CD4-positive, alpha-beta T cell (primary cell): ENCODE measurements at regions not wholly inside any gene's neighbourhood (a gene's known extent, or its start where the extent isn't known, plus 50 kb on each side); places are given as distances from the start of the nearest gene placed in this dataset.

ENCODE experiments used
- ATAC-seq: fragments of 200-7000 bp; cut with Tn5 transposase; one replicate; pipeline ENCODE4 v1.10.0; 2022; ENCODE audit warnings: mild to moderate bottlenecking; ENCODE audit not compliant: poor library complexity
- CTCF ChIA-PET: fragments of 350-600 bp; sonication (Branson Sonifier 250); formaldehyde crosslinking; loops from one replicate; lab custom pipeline; 2021; ENCODE audit warnings: antibody characterized with exemption, inconsistent platforms; lab: Charles Lee
- POLR2A ChIA-PET: fragments of 350-600 bp; sonication (Branson Sonifier 250); formaldehyde crosslinking; loops from one replicate; lab custom pipeline; 2021; ENCODE audit warnings: antibody characterized with exemption, inconsistent platforms; lab: Charles Lee
- DNase-seq, 14 experiments: peaks; one replicate each; pipeline ENCODE4 v3.0.0-alpha.2; 2013 to 2020; ENCODE audit warnings: mixed read lengths in 2 of 14
- H3K27ac ChIP-seq, 2 donors: one replicate each; pipeline versions ENCODE4 v1.5.1 to v1.7.0; 2013; ENCODE audit warnings: low read length in 2 of 2, low read depth in 1 of 2, mild to moderate bottlenecking in 1 of 2
- H3K27me3 ChIP-seq, 2 experiments: 1 replicate in 1 of 2; 2 replicates in 1 of 2; pipeline versions ENCODE4 v1.6.1 to v1.7.0; 2013; ENCODE audit warnings: low read length in 2 of 2, control low read depth in 1 of 2, mild to moderate bottlenecking in 1 of 2, moderate library complexity in 1 of 2; ENCODE audit not compliant: insufficient read depth in 2 of 2, control insufficient read depth in 1 of 2
- H3K36me3 ChIP-seq: one replicate; pipeline ENCODE4 v1.6.1; 2013; ENCODE audit warnings: low read length, control low read depth; ENCODE audit not compliant: insufficient read depth
- H3K4me1 ChIP-seq: one replicate; pipeline ENCODE4 v1.6.1; 2013; ENCODE audit warnings: low read length, control low read depth; ENCODE audit not compliant: insufficient read depth
- H3K4me3 ChIP-seq: one replicate; pipeline ENCODE4 v1.5.1; 2013; ENCODE audit warnings: mild to moderate bottlenecking, low read length, moderate library complexity
- H3K9me3 ChIP-seq, 2 experiments: 1 replicate in 1 of 2; 2 replicates in 1 of 2; pipeline versions ENCODE4 v1.6.1 to v1.7.0; 2013; ENCODE audit warnings: low read length in 2 of 2, mild to moderate bottlenecking in 2 of 2, control low read depth in 1 of 2, moderate library complexity in 1 of 2; ENCODE audit not compliant: control insufficient read depth in 1 of 2, insufficient read depth in 1 of 2
- H3K27ac Mint-ChIP-seq: one replicate; pipeline ENCODE4 v1.8.0; 2020; ENCODE audit warnings: mixed read lengths
- H3K27me3 Mint-ChIP-seq: one replicate; pipeline ENCODE4 v1.8.0; 2021; ENCODE audit warnings: mixed read lengths
- H3K36me3 Mint-ChIP-seq: one replicate; pipeline ENCODE4 v1.8.0; 2021; ENCODE audit warnings: low read depth, mixed read lengths
- H3K4me1 Mint-ChIP-seq: one replicate; pipeline ENCODE4 v1.8.0; 2021; ENCODE audit warnings: low read depth, mixed read lengths
- H3K4me3 Mint-ChIP-seq: one replicate; pipeline ENCODE4 v1.8.0; 2020; ENCODE audit warnings: mild to moderate bottlenecking, mixed read lengths
- H3K9me3 Mint-ChIP-seq: one replicate; pipeline ENCODE4 v1.8.0; 2020; ENCODE audit warnings: mixed read lengths
- intact Hi-C, 2 experiments: fragments of 100-400 bp; cut with DNase I in 1 of 2; cut with micrococcal nuclease in 1 of 2; formaldehyde crosslinking; loops; one replicate each; pipeline versions ENCODE4 v1.15.1 to v1.9.0; 2023 to 2025; cut with DNase I, micrococcal nuclease
- TF ChIP-seq, protein P1 (sequence below): fragments of 200-600 bp; IDR thresholded peaks from one replicate; pipeline ENCODE4 v1.8.0; 2022; ENCODE audit warnings: antibody characterized with exemption, mild to moderate bottlenecking

DNA sequence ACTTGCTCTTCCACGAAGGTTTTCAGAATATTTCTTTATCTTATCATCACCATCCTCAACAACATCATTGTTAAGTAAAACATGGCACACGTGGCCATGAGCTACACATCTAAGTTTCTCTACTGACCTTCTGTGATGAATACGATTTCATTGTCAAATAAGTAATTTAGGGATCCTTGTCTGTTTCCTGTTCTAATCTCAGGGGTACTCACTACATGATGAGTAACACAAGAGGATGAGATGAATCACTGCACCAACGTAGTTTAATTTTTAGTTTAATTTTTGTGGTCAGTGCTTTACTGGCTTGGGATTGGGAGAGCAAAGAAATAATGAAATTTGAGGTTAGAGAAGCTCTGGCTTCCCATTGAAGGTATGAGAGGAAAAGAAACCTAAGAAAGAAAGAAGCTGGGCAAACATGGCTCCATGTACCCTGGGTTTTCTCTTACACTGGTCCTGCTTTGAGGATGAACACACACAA, 461.9 kb upstream of the KLF6 start:
- H3K9me3 ChIP-seq, result no peaks in the 10 kb centered on the region
- intact Hi-C loops, result no loop called here
- ATAC-seq, result no peak
- H3K27me3 Mint-ChIP-seq, result no peaks in the 10 kb centered on the region
- TF ChIP-seq, protein P1, sequence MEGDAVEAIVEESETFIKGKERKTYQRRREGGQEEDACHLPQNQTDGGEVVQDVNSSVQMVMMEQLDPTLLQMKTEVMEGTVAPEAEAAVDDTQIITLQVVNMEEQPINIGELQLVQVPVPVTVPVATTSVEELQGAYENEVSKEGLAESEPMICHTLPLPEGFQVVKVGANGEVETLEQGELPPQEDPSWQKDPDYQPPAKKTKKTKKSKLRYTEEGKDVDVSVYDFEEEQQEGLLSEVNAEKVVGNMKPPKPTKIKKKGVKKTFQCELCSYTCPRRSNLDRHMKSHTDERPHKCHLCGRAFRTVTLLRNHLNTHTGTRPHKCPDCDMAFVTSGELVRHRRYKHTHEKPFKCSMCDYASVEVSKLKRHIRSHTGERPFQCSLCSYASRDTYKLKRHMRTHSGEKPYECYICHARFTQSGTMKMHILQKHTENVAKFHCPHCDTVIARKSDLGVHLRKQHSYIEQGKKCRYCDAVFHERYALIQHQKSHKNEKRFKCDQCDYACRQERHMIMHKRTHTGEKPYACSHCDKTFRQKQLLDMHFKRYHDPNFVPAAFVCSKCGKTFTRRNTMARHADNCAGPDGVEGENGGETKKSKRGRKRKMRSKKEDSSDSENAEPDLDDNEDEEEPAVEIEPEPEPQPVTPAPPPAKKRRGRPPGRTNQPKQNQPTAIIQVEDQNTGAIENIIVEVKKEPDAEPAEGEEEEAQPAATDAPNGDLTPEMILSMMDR, result no peak
- no peak overlapping the region for H3K4me3 Mint-ChIP-seq
- no peak overlapping the region for H3K27ac ChIP-seq
- no peaks in the 10 kb centered on the region for H3K36me3 Mint-ChIP-seq
- no peaks in the 10 kb centered on the region for H3K36me3 ChIP-seq
- no peak overlapping the region for H3K27ac Mint-ChIP-seq
- ChIA-PET POLR2A (no interaction called here), CTCF (no interaction called here)
- no peaks in the 10 kb centered on the region for H3K4me1 ChIP-seq
- H3K9me3 Mint-ChIP-seq, result no peaks in the 10 kb centered on the region
- H3K27me3 ChIP-seq, result peaks cover 0 to 3% of the 10 kb centered on the region in 2 experiments
- H3K4me3 ChIP-seq, result no peak overlapping the region
- DNase-seq, result no peak
- peaks cover 12% of the 10 kb centered on the region for H3K4me1 Mint-ChIP-seq

DNA sequence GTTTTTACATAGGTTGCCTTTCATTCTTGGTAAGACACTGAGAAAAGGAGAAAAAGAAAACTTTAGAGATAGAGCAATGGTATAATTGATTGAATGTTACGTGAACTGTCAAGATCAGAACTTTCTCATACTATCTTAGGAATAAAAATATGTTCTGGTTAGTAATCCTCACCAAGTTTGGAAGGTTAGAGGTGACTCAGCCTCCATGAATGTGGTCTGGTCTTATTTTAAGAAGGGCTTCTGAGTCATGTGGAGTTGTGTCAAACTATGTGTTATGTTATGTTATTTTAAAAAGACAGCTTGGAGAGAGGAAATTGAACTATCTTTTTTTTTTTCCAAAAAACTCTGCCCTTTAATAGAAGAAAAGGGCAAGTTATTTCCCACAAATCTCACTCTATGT, 458.6 kb upstream of the KLF6 start:
- CTCF ChIA-PET, result interaction anchor here (1.4 kb wide), 1 partner anchor 11 kb away, joined by 3 read pairs; no protein-coding TSS in a partner anchor
- POLR2A ChIA-PET, result interaction anchor here (0.7 kb wide), 1 partner anchor 19 kb away, joined by 3 read pairs; no protein-coding TSS in a partner anchor
- no peak overlapping the region for H3K4me3 ChIP-seq
- H3K9me3 ChIP-seq, result no peaks in the 10 kb centered on the region
- no peaks in the 10 kb centered on the region for H3K27me3 Mint-ChIP-seq
- ATAC-seq (no peak), DNase-seq (no peak)
- H3K36me3 Mint-ChIP-seq, result no peaks in the 10 kb centered on the region
- TF ChIP-seq, protein P1, result no peak
- intact Hi-C loops, result no loop called here
- peaks cover 12% of the 10 kb centered on the region for H3K4me1 Mint-ChIP-seq
- H3K4me1 ChIP-seq, result no peaks in the 10 kb centered on the region
- no peak overlapping the region for H3K27ac ChIP-seq
- H3K4me3 Mint-ChIP-seq, result no peak overlapping the region
- H3K27me3 ChIP-seq, result no peaks in the 10 kb centered on the region
- no peaks in the 10 kb centered on the region for H3K9me3 Mint-ChIP-seq
- H3K27ac Mint-ChIP-seq, result no peak overlapping the region
- H3K36me3 ChIP-seq, result no peaks in the 10 kb centered on the region

DNA sequence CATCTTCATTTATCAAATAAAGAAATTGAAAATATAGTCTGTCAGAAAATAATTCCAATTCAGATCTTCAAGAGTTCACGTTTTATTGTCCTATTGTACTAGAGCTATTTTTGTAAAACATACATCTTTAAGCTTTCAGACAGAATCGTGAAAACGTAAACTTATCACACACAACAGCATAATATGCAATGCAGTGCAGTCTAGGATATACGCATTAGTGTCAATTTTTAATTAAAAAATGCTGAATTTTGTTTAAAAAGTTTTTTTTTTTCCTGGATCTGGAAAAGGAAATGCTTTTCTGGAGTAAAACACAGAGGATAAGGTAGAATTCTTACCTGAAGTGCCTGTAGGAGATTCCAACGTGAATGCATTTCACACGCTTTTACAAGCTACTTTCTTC, 458.2 kb upstream of the KLF6 start:
- POLR2A ChIA-PET, result interaction anchor here (0.7 kb wide), 1 partner anchor 20 kb away, joined by 3 read pairs; no protein-coding TSS in a partner anchor
- ATAC-seq (no peak), DNase-seq (no peak)
- intact Hi-C loops, result no loop called here
- Mint-ChIP-seq H3K9me3 (no peaks in the 10 kb centered on the region), H3K27me3 (no peaks in the 10 kb centered on the region), H3K36me3 (no peaks in the 10 kb centered on the region), H3K4me1 (peaks cover 12% of the 10 kb centered on the region), H3K4me3 (no peak overlapping the region), H3K27ac (no peak overlapping the region)
- TF ChIP-seq, protein P1, result no peak
- Histone ChIP-seq H3K4me3 (no peak overlapping the region), H3K36me3 (no peaks in the 10 kb centered on the region), H3K9me3 (no peaks in the 10 kb centered on the region), H3K4me1 (no peaks in the 10 kb centered on the region), H3K27ac (no peak overlapping the region), H3K27me3 (no peaks in the 10 kb centered on the region)
- CTCF ChIA-PET, result interaction anchor here (1.4 kb wide), 1 partner anchor 11 kb away, joined by 3 read pairs; no protein-coding TSS in a partner anchor
